ENCODE measurements at regions not wholly inside any gene's neighbourhood (a gene's known extent, or its start where the extent isn't known, plus 50 kb on each side); places are given as distances from the start of the nearest gene placed in this dataset.

GRCh38 chr4:33998291-33998690 is 2246.0 kb downstream of the ARAP2 start (continued):
- TF ChIP-seq, protein P1, sequence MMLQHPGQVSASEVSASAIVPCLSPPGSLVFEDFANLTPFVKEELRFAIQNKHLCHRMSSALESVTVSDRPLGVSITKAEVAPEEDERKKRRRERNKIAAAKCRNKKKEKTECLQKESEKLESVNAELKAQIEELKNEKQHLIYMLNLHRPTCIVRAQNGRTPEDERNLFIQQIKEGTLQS (IDR thresholded peaks at IDR 0.05; ENCODE audit: insufficient read depth, low read depth, low read length): no peak
- TF ChIP-seq GABPA (IDR thresholded peaks at IDR 0.05; ENCODE audit: borderline replicate concordance, insufficient read depth, low read length) (no peak), SIX5 (IDR thresholded peaks at IDR 0.05; ENCODE audit: low read depth, low read length) (no peak), SP4 (IDR thresholded peaks at IDR 0.05; ENCODE audit: low read length) (no peak), GTF2F1 (IDR thresholded peaks at IDR 0.05; ENCODE audit: borderline replicate concordance, low read depth, low read length) (no peak)
